Stimulated activated naive CD8-positive, alpha-beta T cell treated with anti-CD3 and anti-CD28 coated beads, Interleukin-15, Interleukin-2, amounts not matched to agents 100 U/mL and 50 U/mL, for 24 hours (primary cell): ENCODE measurements at regions not wholly inside any gene's neighbourhood (a gene's known extent, or its start where the extent isn't known, plus 50 kb on each side); places are given as distances from the start of the nearest gene placed in this dataset.
"Not testable (repeated sequence)": the region's sequence is repeated elsewhere in the genome, so short reads cannot be mapped to it uniquely, and the experiment has no call there.

Experiments used
- ATAC-seq: fragments of 150-1000 bp; cut with Tn5 transposase; one replicate; pipeline ENCODE4 v1.10.0; 2021
- DNase-seq: peaks from one replicate; pipeline ENCODE4 v3.0.0; 2021

GRCh38 chr2:140178234-140178633 lies 1398.0 kb upstream of the NXPH2 start:
- ATAC-seq (no peak), DNase-seq (no peak)

GRCh38 chr2:140177086-140177485 lies 1396.9 kb upstream of the NXPH2 start:
- ATAC-seq (no peak), DNase-seq (no peak)

DNA sequence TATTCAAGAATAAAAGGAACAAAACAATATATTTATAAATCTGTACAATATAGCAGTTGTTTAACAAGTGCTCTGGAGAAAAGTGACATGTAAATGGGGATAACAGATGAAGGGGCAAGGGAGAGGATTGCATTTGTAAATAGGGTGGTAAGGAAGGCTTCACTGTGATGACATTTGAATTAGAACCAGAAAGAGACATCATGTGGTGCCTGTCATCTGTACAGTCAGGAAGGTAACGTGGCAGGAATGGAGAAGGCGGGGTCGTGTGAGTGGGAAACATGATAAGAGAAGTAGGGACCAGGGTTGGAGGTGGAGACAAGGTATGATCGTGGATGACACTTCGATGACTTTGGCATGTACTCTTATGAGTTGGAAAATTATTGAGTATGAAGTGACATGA lies 1393.6 kb upstream of the NXPH2 start:
- DNase-seq (no peak), ATAC-seq (no peak)

- ATAC-seq (no peak), DNase-seq (no peak)
Measured at GRCh38 chr2:140164449-140164848, 1384.3 kb upstream of the NXPH2 start.

- DNase-seq (no peak), ATAC-seq (no peak)
Measured at GRCh38 chr2:140158259-140158658, 1378.1 kb upstream of the NXPH2 start.

DNA sequence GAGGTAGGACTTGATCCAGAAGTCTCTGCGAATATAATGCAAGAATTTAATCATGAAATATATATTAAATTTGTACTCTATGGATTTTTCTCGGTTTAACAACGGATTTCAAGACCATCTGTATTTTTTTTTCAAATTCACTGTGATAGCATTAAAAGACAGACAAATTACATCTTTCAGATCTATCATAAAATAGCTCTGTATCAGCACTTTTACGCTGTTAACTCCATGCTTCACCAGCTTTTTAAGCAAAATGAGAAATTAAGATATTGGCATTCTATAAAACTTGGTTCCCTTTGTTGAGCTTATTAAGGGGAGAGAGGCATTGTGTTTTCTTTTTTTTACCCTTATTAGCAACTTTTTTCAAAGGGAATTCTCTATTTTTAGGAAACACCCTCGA lies 1377.6 kb upstream of the NXPH2 start:
- DNase-seq = no peak
- ATAC-seq = no peak

DNA sequence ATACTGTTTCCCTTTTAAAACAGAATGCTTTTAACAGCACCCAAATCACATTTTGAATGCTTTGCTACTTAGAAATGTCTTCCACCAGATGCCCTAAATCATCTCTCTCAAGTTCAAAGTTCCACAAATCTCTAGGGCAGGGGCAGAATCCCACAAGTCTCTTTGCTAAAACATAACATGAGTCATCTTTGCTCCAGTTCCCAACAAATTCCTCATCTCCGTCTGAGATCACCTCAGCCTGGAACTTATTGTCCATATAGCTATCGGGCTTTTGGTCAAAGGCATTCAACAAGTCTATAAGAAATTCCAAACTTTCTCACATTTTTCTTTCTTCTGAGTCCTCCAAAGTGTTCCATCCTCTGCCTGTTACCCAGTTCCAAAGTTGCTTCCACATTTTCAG lies 1374.5 kb upstream of the NXPH2 start:
- no peak for DNase-seq
- no peak for ATAC-seq

GRCh38 chr2:140154271-140154670 lies 1374.1 kb upstream of the NXPH2 start:
- DNase-seq (no peak), ATAC-seq (no peak)

GRCh38 chr2:140144611-140145010 lies 1364.4 kb upstream of the NXPH2 start:
- no peak for ATAC-seq
- DNase-seq = no peak

GRCh38 chr2:140138736-140139135 lies 1358.5 kb upstream of the NXPH2 start:
- DNase-seq = no peak

DNA sequence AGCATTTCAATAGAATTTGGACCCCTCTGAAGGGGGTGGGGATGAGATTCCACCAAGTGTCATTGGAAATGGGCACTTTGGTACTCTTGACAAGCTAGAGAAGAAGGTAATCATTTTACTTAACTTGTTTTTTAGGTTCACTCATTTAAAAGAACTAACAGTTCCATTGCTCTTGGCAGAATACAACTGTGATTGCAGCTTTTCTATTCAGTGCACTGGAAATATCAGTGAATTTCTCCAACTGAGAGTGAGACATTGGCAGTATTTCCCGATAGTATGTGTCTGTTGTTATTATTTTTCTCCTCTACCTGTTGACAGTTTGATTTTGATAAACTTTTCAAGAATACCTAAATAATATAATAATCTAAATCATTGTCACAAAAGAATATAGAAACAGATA lies 1356.7 kb upstream of the NXPH2 start:
- DNase-seq = no peak
- no peak for ATAC-seq

More at GRCh38 chr2:140138736-140139135, 1358.5 kb upstream of the NXPH2 start:
- ATAC-seq = no peak

GRCh38 chr2:140136366-140136765 lies 1356.2 kb upstream of the NXPH2 start:
- DNase-seq = no peak
- ATAC-seq = no peak

DNA sequence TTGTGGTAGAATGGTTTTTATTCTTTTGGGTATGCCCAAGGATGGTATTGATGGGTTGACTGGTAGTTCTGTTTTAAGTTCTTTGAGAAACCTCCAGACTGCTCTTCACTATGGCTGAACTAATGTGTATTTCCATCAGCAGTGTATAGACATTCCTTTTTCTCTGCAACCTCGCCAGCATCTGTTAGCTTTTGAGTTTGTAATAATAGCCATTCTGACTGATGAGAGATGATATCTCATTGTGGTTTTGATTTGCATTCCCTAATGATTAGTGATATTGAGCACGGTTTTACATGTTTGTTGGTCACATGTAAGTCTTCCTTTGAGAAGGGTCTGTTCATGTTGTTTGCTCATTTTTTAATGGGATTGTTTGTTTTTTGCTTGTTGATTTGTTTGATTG lies 1348.7 kb upstream of the NXPH2 start:
- DNase-seq (no peak), ATAC-seq (no peak)

DNA sequence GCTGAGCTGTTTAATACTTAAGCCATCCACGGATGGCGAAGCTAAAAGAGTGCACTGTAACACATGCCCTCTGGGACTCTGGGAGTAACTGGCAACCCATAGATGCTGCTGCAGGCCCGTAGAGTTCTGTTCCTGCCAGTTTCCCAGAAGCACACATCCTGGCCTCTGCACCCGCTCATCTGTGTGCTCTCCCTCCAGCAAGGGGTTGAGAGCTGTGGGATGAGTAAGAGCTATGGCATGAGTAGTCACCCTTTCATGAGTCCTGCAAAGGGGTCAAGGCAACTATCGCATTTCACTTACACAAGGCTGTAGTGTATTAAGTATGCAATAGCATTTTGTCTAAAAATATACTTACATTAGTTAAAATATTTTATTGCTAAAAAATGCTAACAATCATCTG lies 1341.8 kb upstream of the NXPH2 start:
- ATAC-seq (no peak), DNase-seq (no peak)

DNA sequence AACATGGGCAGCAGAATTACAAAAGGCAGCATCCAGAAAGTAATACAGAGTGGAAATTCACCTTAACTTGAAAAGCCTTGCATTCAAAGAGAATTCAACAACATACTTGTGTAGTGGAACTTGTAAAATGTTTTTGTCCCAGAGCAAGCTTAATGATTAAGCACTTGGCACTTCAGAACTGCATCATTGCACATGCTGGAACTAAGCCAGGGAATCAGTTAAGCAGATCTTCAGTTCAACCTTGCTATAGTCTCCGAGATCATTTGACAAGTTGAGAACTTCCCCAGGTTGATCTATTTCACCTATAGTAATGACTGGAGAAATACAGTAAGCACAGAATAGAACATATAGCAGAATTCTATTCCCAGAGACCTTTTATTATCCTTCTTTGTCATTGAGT lies 1337.2 kb upstream of the NXPH2 start:
- DNase-seq (no peak), ATAC-seq (no peak)

- ATAC-seq (no peak), DNase-seq (no peak)
Measured at GRCh38 chr2:140108706-140109475, 1328.7 kb upstream of the NXPH2 start.

DNA sequence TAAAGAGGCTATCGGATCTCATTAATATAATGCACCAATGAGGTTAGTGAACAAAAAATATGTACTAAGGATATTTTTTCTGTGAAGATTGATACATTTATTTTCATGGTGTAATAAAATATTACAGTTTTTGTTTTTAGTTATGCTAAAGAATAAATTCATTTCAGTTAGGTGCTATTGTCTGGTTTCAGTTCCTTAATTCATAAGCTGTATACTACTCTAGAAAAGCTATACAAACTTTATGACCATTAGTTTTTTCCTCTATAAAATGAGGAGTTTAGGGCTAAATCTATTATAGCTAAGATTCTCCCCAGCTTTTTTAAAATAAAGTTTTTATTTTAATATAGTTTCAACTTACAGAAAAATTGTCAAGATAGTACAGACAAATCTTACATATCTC lies 1311.7 kb upstream of the NXPH2 start:
- ATAC-seq = no peak
- no peak for DNase-seq

DNA sequence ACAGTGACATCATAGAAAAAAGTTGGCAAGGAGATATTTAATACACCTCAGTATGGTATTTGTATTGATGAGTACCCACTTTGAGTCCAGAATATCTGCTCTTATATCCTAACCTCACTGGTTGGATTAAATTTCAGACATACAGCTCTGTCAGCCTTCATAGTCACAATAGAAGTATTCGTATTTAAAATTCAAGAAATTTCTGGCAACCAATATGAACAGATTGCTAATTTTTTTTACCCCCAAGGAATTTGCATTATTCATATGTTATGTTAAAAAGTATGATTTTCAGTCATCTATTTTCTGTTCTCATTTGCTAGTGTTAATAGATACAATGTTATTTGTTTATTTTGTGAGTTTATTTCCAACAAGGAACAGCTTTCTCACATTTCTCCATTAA lies 1306.8 kb upstream of the NXPH2 start:
- no peak for DNase-seq
- ATAC-seq = no peak

DNA sequence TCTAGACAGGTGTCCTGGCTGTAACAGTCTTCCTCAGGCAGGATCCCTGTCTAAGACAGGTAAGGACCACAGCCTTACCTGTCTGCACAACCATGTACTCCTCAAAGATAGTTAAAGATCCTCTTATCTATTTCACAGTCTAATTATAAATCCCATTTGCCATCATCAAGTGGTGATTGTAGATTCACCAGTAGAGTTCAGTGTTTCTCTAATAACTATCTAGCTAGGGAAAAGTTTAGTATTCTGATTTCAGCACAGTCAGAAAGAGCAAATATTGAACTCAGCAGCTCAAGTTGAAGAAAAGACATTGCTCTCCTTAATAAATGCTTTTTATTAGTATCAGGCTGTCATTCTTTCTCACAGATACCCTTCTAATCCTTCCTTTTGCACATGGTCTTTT lies 1305.5 kb upstream of the NXPH2 start:
- ATAC-seq (no peak), DNase-seq (no peak)

- DNase-seq (no peak), ATAC-seq (no peak)
Measured at GRCh38 chr2:140079038-140079437, 1298.8 kb upstream of the NXPH2 start.

DNA sequence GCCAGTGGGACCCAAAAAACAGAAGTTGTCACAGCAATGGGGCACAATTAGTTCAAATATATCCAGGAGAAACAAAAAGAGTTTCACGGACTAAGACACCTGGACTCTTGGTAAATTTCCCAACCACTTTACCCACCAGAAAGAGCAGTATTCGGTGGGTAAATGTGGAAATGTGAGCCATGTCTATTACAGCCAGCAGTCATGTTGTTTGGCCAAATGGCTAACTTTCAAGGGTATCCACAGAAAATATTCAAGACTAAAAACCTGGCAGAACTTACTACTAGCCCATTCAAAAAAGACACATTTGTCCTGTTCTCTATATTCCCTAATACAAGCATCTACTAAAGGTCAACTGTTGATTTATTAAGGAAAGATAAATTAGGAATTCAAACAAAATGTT lies 1296.0 kb upstream of the NXPH2 start:
- DNase-seq (no peak), ATAC-seq (no peak)

DNA sequence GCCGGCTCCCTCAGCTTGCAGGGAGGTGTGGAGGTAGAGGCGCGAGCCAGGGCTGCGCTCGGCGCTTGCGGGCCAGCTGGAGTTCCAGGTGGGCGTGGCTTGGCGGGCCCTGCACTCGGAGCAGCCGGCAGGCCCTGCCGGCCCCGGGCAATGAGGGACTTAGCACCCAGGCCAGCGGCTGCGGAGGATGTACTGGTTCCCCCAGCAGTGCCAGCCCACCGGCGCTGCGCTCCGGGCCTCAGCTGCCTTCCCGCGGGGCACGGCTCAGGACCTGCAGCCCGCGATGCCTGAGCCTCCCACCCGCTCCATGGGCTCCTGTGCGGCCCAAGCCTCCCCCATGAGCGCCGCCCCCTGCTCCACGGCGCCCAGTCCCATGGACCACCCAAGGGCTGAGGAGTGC lies 1293.6 kb upstream of the NXPH2 start:
- not testable (repeated sequence) for ATAC-seq, DNase-seq

- no peak for ATAC-seq
- no peak for DNase-seq
Measured at GRCh38 chr2:140067661-140068060, 1287.5 kb upstream of the NXPH2 start.

- no peak for DNase-seq
- ATAC-seq = no peak
Measured at GRCh38 chr2:140064243-140064642, 1284.1 kb upstream of the NXPH2 start.

- no peak for ATAC-seq
- no peak for DNase-seq
Measured at GRCh38 chr2:140063356-140063755, 1283.2 kb upstream of the NXPH2 start.
